ENCODE measurements at regions not wholly inside any gene's neighbourhood (a gene's known extent, or its start where the extent isn't known, plus 50 kb on each side); places are given as distances from the start of the nearest gene placed in this dataset.

GRCh38 chr1:25034736-25035522 is 104.9 kb upstream of the RUNX3 start:
- Histone ChIP-seq H3K4me2 (ENCODE audit: low read depth, low read length) (no peak overlapping the region), H4K20me1 (ENCODE audit: insufficient read depth, low read length) (no peaks in the 10 kb centered on the region), H3K27ac (ENCODE audit: low read length) (no peak overlapping the region), H3K4me1 (ENCODE audit: low read length) (peaks cover 10% of the 10 kb centered on the region), H3K4me3 (ENCODE audit: low read length) (no peak overlapping the region), H3K9me3 (replicated peaks; ENCODE audit: insufficient read depth, low read length) (no peaks in the 10 kb centered on the region), H3F3A (ENCODE audit: insufficient read depth, low read length) (no peaks in the 10 kb centered on the region), H3K9me2 (replicated peaks; ENCODE audit: insufficient read depth, low read length) (no peaks in the 10 kb centered on the region), H3K9ac (ENCODE audit: low read length) (no peak overlapping the region), H3K36me3 (replicated peaks; ENCODE audit: insufficient read depth, low read length) (no peaks in the 10 kb centered on the region), H3K27me3 (replicated peaks; ENCODE audit: insufficient read depth, low read length) (no peaks in the 10 kb centered on the region), H2AFZ (ENCODE audit: low read length) (no peak overlapping the region), H3K79me2 (ENCODE audit: low read length) (no peaks in the 10 kb centered on the region)
- TF ChIP-seq EZH2 (optimal IDR thresholded peaks at IDR 0.05; ENCODE audit: low read depth, low read length) (no peak), CTCF (IDR thresholded peaks at IDR 0.05; ENCODE audit: low read length) (no peak), EZH2phosphoT487 (IDR thresholded peaks at IDR 0.05; ENCODE audit: low read length) (no peak)
- no peak for DNase-seq

GRCh38 chr1:25033828-25034705 is 104.0 kb upstream of the RUNX3 start:
- H4K20me1 ChIP-seq (ENCODE audit: insufficient read depth, low read length) = no peaks in the 10 kb centered on the region
- no peaks in the 10 kb centered on the region for H3K79me2 ChIP-seq (ENCODE audit: low read length)
- DNase-seq = no peak
- no peak for TF ChIP-seq EZH2 (optimal IDR thresholded peaks at IDR 0.05; ENCODE audit: low read depth, low read length)
- no peak for TF ChIP-seq EZH2phosphoT487 (IDR thresholded peaks at IDR 0.05; ENCODE audit: low read length)
- no peak for TF ChIP-seq CTCF (IDR thresholded peaks at IDR 0.05; ENCODE audit: low read length)
- peaks cover 10% of the 10 kb centered on the region for H3K4me1 ChIP-seq (ENCODE audit: low read length)
- H3K36me3 ChIP-seq (replicated peaks; ENCODE audit: insufficient read depth, low read length) = no peaks in the 10 kb centered on the region
- H3K4me3 ChIP-seq (ENCODE audit: low read length) = no peak overlapping the region
- H3K9me3 ChIP-seq (replicated peaks; ENCODE audit: insufficient read depth, low read length) = no peaks in the 10 kb centered on the region
- no peak overlapping the region for H3K9ac ChIP-seq (ENCODE audit: low read length)
- H3F3A ChIP-seq (ENCODE audit: insufficient read depth, low read length) = no peaks in the 10 kb centered on the region
- H3K9me2 ChIP-seq (replicated peaks; ENCODE audit: insufficient read depth, low read length) = no peaks in the 10 kb centered on the region
- H3K4me2 ChIP-seq (ENCODE audit: low read depth, low read length) = no peak overlapping the region
- no peaks in the 10 kb centered on the region for H3K27me3 ChIP-seq (replicated peaks; ENCODE audit: insufficient read depth, low read length)
- H3K27ac ChIP-seq (ENCODE audit: low read length) = no peak overlapping the region
- no peak overlapping the region for H2AFZ ChIP-seq (ENCODE audit: low read length)

GRCh38 chr1:25033030-25033827 is 103.2 kb upstream of the RUNX3 start:
- H3K4me2 ChIP-seq (ENCODE audit: low read depth, low read length) = no peak overlapping the region
- no peaks in the 10 kb centered on the region for H3K79me2 ChIP-seq (ENCODE audit: low read length)
- TF ChIP-seq EZH2 (optimal IDR thresholded peaks at IDR 0.05; ENCODE audit: low read depth, low read length) (no peak), EZH2phosphoT487 (IDR thresholded peaks at IDR 0.05; ENCODE audit: low read length) (no peak), CTCF (IDR thresholded peaks at IDR 0.05; ENCODE audit: low read length) (no peak)
- H3K27me3 ChIP-seq (replicated peaks; ENCODE audit: insufficient read depth, low read length) = no peaks in the 10 kb centered on the region
- no peaks in the 10 kb centered on the region for H3K36me3 ChIP-seq (replicated peaks; ENCODE audit: insufficient read depth, low read length)
- peaks cover 10% of the 10 kb centered on the region for H3K4me1 ChIP-seq (ENCODE audit: low read length)
- no peak overlapping the region for H3K27ac ChIP-seq (ENCODE audit: low read length)
- H3F3A ChIP-seq (ENCODE audit: insufficient read depth, low read length) = no peaks in the 10 kb centered on the region
- H4K20me1 ChIP-seq (ENCODE audit: insufficient read depth, low read length) = no peaks in the 10 kb centered on the region
- H3K9me2 ChIP-seq (replicated peaks; ENCODE audit: insufficient read depth, low read length) = no peaks in the 10 kb centered on the region
- no peak overlapping the region for H3K9ac ChIP-seq (ENCODE audit: low read length)
- DNase-seq = no peak
- H3K4me3 ChIP-seq (ENCODE audit: low read length) = no peak overlapping the region
- no peak overlapping the region for H2AFZ ChIP-seq (ENCODE audit: low read length)
- H3K9me3 ChIP-seq (replicated peaks; ENCODE audit: insufficient read depth, low read length) = no peaks in the 10 kb centered on the region

Data from MM.1S (cell line).